ENCODE measurements at regions not wholly inside any gene's neighbourhood (a gene's known extent, or its start where the extent isn't known, plus 50 kb on each side); places are given as distances from the start of the nearest gene placed in this dataset.
A peak's percentile ranks its signal among the peaks of the same experiment; 100 is the strongest.

- no peak overlapping the region for H3K4me3 Mint-ChIP-seq
- H3K27me3 Mint-ChIP-seq: peaks cover 10% of the 10 kb centered on the region
- H3K4me1 Mint-ChIP-seq: peaks cover 28 to 34% (median 34%) of the 10 kb centered on the region in 3 donors
- H3K27ac Mint-ChIP-seq: no peak overlapping the region
- H3K9me3 Mint-ChIP-seq: no peaks in the 10 kb centered on the region
- H3K36me3 Mint-ChIP-seq: peaks cover 2% of the 10 kb centered on the region
Measured at GRCh38 chr3:102237181-102237580, 197.6 kb upstream of the ZPLD1 start.

- Mint-ChIP-seq H3K27ac (no peak overlapping the region), H3K9me3 (no peaks in the 10 kb centered on the region), H3K27me3 (peaks cover 8% of the 10 kb centered on the region), H3K4me3 (no peak overlapping the region), H3K4me1 (peaks cover 28 to 34% (median 32%) of the 10 kb centered on the region in 3 donors), H3K36me3 (peaks cover 2% of the 10 kb centered on the region)
Measured at GRCh38 chr3:102237838-102238237, 197.0 kb upstream of the ZPLD1 start.

GRCh38 chr3:102238362-102238761 is 196.5 kb upstream of the ZPLD1 start:
- H3K27ac Mint-ChIP-seq: no peak overlapping the region
- H3K36me3 Mint-ChIP-seq: peaks cover 2% of the 10 kb centered on the region
- peaks cover 25 to 31% (median 27%) of the 10 kb centered on the region in 3 donors for H3K4me1 Mint-ChIP-seq
- H3K9me3 Mint-ChIP-seq: no peaks in the 10 kb centered on the region
- no peak overlapping the region for H3K4me3 Mint-ChIP-seq
- peaks cover 7% of the 10 kb centered on the region for H3K27me3 Mint-ChIP-seq

GRCh38 chr3:102240720-102241119 is 194.1 kb upstream of the ZPLD1 start:
- H3K4me3 Mint-ChIP-seq: no peak overlapping the region
- H3K9me3 Mint-ChIP-seq: no peaks in the 10 kb centered on the region
- H3K27me3 Mint-ChIP-seq: peaks cover 3% of the 10 kb centered on the region
- H3K4me1 Mint-ChIP-seq: peaks cover 7 to 9% (median 8%) of the 10 kb centered on the region in 3 donors
- no peak overlapping the region for H3K27ac Mint-ChIP-seq
- peaks cover 2% of the 10 kb centered on the region for H3K36me3 Mint-ChIP-seq

- Mint-ChIP-seq H3K4me1 (peaks cover 0 to 6% (median 0%) of the 10 kb centered on the region in 3 donors), H3K27me3 (no peaks in the 10 kb centered on the region), H3K9me3 (peaks cover 0 to 2% (median 0%) of the 10 kb centered on the region in 3 donors), H3K27ac (no peak overlapping the region), H3K4me3 (no peak overlapping the region), H3K36me3 (no peaks in the 10 kb centered on the region)
Measured at GRCh38 chr3:102248981-102249705, 185.7 kb upstream of the ZPLD1 start.

GRCh38 chr3:102255736-102256135 is 179.1 kb upstream of the ZPLD1 start:
- Mint-ChIP-seq H3K36me3 (no peaks in the 10 kb centered on the region), H3K27ac (no peak overlapping the region), H3K4me1 (peaks cover 6 to 21% (median 7%) of the 10 kb centered on the region in 3 donors), H3K27me3 (no peaks in the 10 kb centered on the region), H3K4me3 (no peak overlapping the region), H3K9me3 (peaks cover 0 to 2% (median 0%) of the 10 kb centered on the region in 3 donors)

- no peaks in the 10 kb centered on the region for H3K36me3 Mint-ChIP-seq
- no peaks in the 10 kb centered on the region for H3K27me3 Mint-ChIP-seq
- peak overlapping the region in 1 of 4 donors; percentile 81 for H3K4me3 Mint-ChIP-seq
- H3K9me3 Mint-ChIP-seq: no peaks in the 10 kb centered on the region
- H3K4me1 Mint-ChIP-seq: peaks cover 6 to 18% (median 7%) of the 10 kb centered on the region in 3 donors
- H3K27ac Mint-ChIP-seq: no peak overlapping the region
Measured at GRCh38 chr3:102258666-102259227, 176.1 kb upstream of the ZPLD1 start.

- no peaks in the 10 kb centered on the region for H3K9me3 Mint-ChIP-seq
- H3K27ac Mint-ChIP-seq: no peak overlapping the region
- H3K4me1 Mint-ChIP-seq: peaks cover 6 to 16% (median 7%) of the 10 kb centered on the region in 3 donors
- no peaks in the 10 kb centered on the region for H3K27me3 Mint-ChIP-seq
- no peak overlapping the region for H3K4me3 Mint-ChIP-seq
- H3K36me3 Mint-ChIP-seq: no peaks in the 10 kb centered on the region
Measured at GRCh38 chr3:102259663-102260062, 175.2 kb upstream of the ZPLD1 start.

GRCh38 chr3:102265720-102266119 is 169.1 kb upstream of the ZPLD1 start:
- Mint-ChIP-seq H3K4me1 (peaks cover 0 to 2% (median 1%) of the 10 kb centered on the region in 3 donors), H3K4me3 (no peak overlapping the region), H3K36me3 (no peaks in the 10 kb centered on the region), H3K27ac (no peak overlapping the region), H3K9me3 (no peaks in the 10 kb centered on the region), H3K27me3 (peaks cover 3% of the 10 kb centered on the region)

GRCh38 chr3:102269406-102269805 is 165.4 kb upstream of the ZPLD1 start:
- Mint-ChIP-seq H3K4me3 (no peak overlapping the region), H3K27me3 (peaks cover 3% of the 10 kb centered on the region), H3K9me3 (peaks cover 0 to 10% (median 1%) of the 10 kb centered on the region in 3 donors), H3K36me3 (no peaks in the 10 kb centered on the region), H3K4me1 (peaks cover 0 to 2% (median 1%) of the 10 kb centered on the region in 3 donors), H3K27ac (no peak overlapping the region)

GRCh38 chr3:102290241-102290640 is 144.6 kb upstream of the ZPLD1 start:
- Mint-ChIP-seq H3K4me1 (peaks cover 0 to 2% (median 0%) of the 10 kb centered on the region in 3 donors), H3K4me3 (no peak overlapping the region), H3K36me3 (no peaks in the 10 kb centered on the region), H3K27me3 (peaks cover 16% of the 10 kb centered on the region), H3K27ac (no peak overlapping the region), H3K9me3 (peaks cover 2 to 11% (median 6%) of the 10 kb centered on the region in 3 donors)

- H3K9me3 Mint-ChIP-seq: peaks cover 0 to 7% (median 0%) of the 10 kb centered on the region in 3 donors
- no peaks in the 10 kb centered on the region for H3K4me1 Mint-ChIP-seq
- H3K4me3 Mint-ChIP-seq: no peak overlapping the region
- H3K27ac Mint-ChIP-seq: no peak overlapping the region
- no peaks in the 10 kb centered on the region for H3K36me3 Mint-ChIP-seq
- peaks cover 18% of the 10 kb centered on the region for H3K27me3 Mint-ChIP-seq
Measured at GRCh38 chr3:102295756-102296155, 139.1 kb upstream of the ZPLD1 start.

GRCh38 chr3:102297072-102297658 is 137.7 kb upstream of the ZPLD1 start:
- Mint-ChIP-seq H3K4me3 (no peak overlapping the region), H3K27ac (no peak overlapping the region), H3K36me3 (no peaks in the 10 kb centered on the region), H3K4me1 (no peaks in the 10 kb centered on the region), H3K27me3 (peaks cover 20% of the 10 kb centered on the region), H3K9me3 (peaks cover 0 to 7% (median 0%) of the 10 kb centered on the region in 3 donors)

GRCh38 chr3:102299125-102299877 is 135.5 kb upstream of the ZPLD1 start:
- Mint-ChIP-seq H3K36me3 (no peaks in the 10 kb centered on the region), H3K27ac (no peak overlapping the region), H3K9me3 (peaks cover 0 to 5% (median 0%) of the 10 kb centered on the region in 3 donors), H3K4me3 (no peak overlapping the region), H3K4me1 (no peaks in the 10 kb centered on the region), H3K27me3 (peaks cover 12% of the 10 kb centered on the region)
